ENCODE measurements at regions not wholly inside any gene's neighbourhood (a gene's known extent, or its start where the extent isn't known, plus 50 kb on each side); places are given as distances from the start of the nearest gene placed in this dataset.

- TF ChIP-seq PCBP1 (IDR thresholded peaks at IDR 0.05; ENCODE audit: borderline replicate concordance, low read depth, low read length), result no peak
- no peak for TF ChIP-seq CAMTA2 (CRISPR knock-in tag; IDR thresholded peaks at IDR 0.05; ENCODE audit: borderline replicate concordance)
- no peak for TF ChIP-seq RAD51 (IDR thresholded peaks at IDR 0.05; ENCODE audit: borderline replicate concordance)
- TF ChIP-seq ZNF609 (CRISPR knock-in tag; IDR thresholded peaks at IDR 0.05; ENCODE audit: borderline replicate concordance), result no peak
- no peak for TF ChIP-seq NR2C2 (CRISPR knock-in tag; IDR thresholded peaks at IDR 0.05; ENCODE audit: borderline replicate concordance)
- TF ChIP-seq REPIN1 (CRISPR knock-in tag; IDR thresholded peaks at IDR 0.05; ENCODE audit: borderline replicate concordance, low read depth), result no peak
These were observed 141.7 kb upstream of the SERP2 start for GRCh38 chr13:44231786-44232516.
